DND-41 (cell line): ENCODE measurements at regions not wholly inside any gene's neighbourhood (a gene's known extent, or its start where the extent isn't known, plus 50 kb on each side); places are given as distances from the start of the nearest gene placed in this dataset.

Experiments used
- EZH2 ChIP-seq: IDR thresholded peaks from 3 replicates; pipeline ENCODE4 v1.6.1; 2012; ENCODE audit warnings: borderline replicate concordance, low read depth, mild to moderate bottlenecking, moderate library complexity, low read length, inconsistent platforms; ENCODE audit not compliant: severe bottlenecking
- TF ChIP-seq, protein P1 (sequence below): IDR thresholded peaks from 2 replicates; pipeline ENCODE4 v1.5.1; 2012; ENCODE audit warnings: borderline replicate concordance, low read length, moderate library complexity, mild to moderate bottlenecking; ENCODE audit not compliant: poor library complexity, severe bottlenecking; ENCODE audit errors: extremely low read depth

DNA sequence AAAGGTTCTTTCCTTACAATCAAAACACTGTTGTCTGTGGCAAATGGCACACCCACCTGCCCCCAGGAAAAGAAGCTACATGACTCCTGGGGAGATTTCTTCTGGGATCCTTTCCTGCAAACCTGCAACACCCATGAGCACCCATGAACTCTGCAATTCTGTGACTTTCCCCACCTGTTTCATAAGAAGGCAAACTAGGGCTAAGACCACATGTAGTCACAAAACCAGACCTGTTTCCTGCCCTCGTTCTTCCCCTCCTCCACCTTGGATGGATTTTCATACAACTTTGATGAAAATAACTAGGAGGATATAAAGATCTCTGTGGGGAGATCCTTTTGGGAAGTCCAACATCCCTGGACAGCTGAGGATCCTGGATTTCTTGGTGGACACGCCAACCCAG is 1084.7 kb downstream of the BCL11B start:
- TF ChIP-seq, protein P1, sequence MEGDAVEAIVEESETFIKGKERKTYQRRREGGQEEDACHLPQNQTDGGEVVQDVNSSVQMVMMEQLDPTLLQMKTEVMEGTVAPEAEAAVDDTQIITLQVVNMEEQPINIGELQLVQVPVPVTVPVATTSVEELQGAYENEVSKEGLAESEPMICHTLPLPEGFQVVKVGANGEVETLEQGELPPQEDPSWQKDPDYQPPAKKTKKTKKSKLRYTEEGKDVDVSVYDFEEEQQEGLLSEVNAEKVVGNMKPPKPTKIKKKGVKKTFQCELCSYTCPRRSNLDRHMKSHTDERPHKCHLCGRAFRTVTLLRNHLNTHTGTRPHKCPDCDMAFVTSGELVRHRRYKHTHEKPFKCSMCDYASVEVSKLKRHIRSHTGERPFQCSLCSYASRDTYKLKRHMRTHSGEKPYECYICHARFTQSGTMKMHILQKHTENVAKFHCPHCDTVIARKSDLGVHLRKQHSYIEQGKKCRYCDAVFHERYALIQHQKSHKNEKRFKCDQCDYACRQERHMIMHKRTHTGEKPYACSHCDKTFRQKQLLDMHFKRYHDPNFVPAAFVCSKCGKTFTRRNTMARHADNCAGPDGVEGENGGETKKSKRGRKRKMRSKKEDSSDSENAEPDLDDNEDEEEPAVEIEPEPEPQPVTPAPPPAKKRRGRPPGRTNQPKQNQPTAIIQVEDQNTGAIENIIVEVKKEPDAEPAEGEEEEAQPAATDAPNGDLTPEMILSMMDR = no peak
- TF ChIP-seq EZH2 = no peak
